Sigmoid colon (tissue), 6 donors: ENCODE measurements at regions not wholly inside any gene's neighbourhood (a gene's known extent, or its start where the extent isn't known, plus 50 kb on each side); places are given as distances from the start of the nearest gene placed in this dataset.

Source experiments
- DNase-seq: peaks from one replicate; pipeline ENCODE4 v3.0.0-alpha.2; 2019
- H3K27ac ChIP-seq, 4 donors: fragments of 200-600 bp; sonication (generic); one replicate each; pipeline ENCODE4 v1.5.1; 2016 to 2019; ENCODE audit warnings: mild to moderate bottlenecking in 1 of 4
- H3K27me3 ChIP-seq, 3 donors: fragments of 200-600 bp; sonication (generic); one replicate each; pipeline ENCODE4 v1.5.1; 2019; ENCODE audit warnings: mild to moderate bottlenecking in 1 of 3
- H3K36me3 ChIP-seq, 4 donors: fragments of 200-600 bp; sonication (generic); one replicate each; pipeline ENCODE4 v1.5.1; 2016 to 2019
- H3K4me1 ChIP-seq, 4 donors: fragments of 200-600 bp; sonication (generic); one replicate each; pipeline ENCODE4 v1.5.1; 2017 to 2019
- H3K4me3 ChIP-seq, 4 donors: fragments of 200-600 bp; sonication (generic); one replicate each; pipeline ENCODE4 v1.5.1; 2017 to 2019; ENCODE audit warnings: mild to moderate bottlenecking in 2 of 4, moderate library complexity in 1 of 4
- H3K9me3 ChIP-seq, 4 donors: fragments of 200-600 bp in 3 of 4; sonication (generic) in 3 of 4; one replicate each; pipeline versions ENCODE4 v1.5.1 to v1.6.1; 2013 to 2019
- CTCF ChIP-seq, 4 experiments: fragments of 450-650 bp in 3 of 4; fragments of 200-600 bp in 1 of 4; IDR thresholded peaks; one replicate each; pipeline ENCODE4 v1.5.1; 2016 to 2019; ENCODE audit warnings: antibody characterized with exemption in 4 of 4, mild to moderate bottlenecking in 3 of 4, moderate library complexity in 2 of 4
- EP300 ChIP-seq, 4 donors: sonication (generic); formaldehyde crosslinking; IDR thresholded peaks; one replicate each; pipeline ENCODE4 v1.6.1; 2017; ENCODE audit warnings: antibody characterized with exemption in 4 of 4
- POLR2A ChIP-seq, 2 donors: fragments of 450-650 bp; IDR thresholded peaks; one replicate each; pipeline ENCODE4 v1.6.1; 2016; ENCODE audit warnings: antibody characterized with exemption in 2 of 2, mild to moderate bottlenecking in 2 of 2, moderate library complexity in 2 of 2
- POLR2AphosphoS5 ChIP-seq, 4 donors: sonication (generic); formaldehyde crosslinking; IDR thresholded peaks; one replicate each; pipeline ENCODE4 v1.6.1; 2017; ENCODE audit warnings: antibody characterized with exemption in 4 of 4
- WGBS, 2 donors: extraction: QIAGEN DNeasy Blood & Tissue Kit; methylation state at CpG; one replicate each; pipeline ENCODE4 v1.1.7; 2013; 5-methylcytosine and 5-hydroxymethylcytosine counted together
- intact Hi-C: fragments of 100-400 bp; cut with DNase I; formaldehyde crosslinking; loops from one replicate; pipeline ENCODE4 v1.15.1; 2023
- donor health status: healthy with polysubstance abuse.
- donor health status: healthy.

GRCh38 chr6:106886922-106887797 lies 87.4 kb downstream of the CD24 start:
- TF ChIP-seq POLR2AphosphoS5 (IDR thresholded peaks at IDR 0.05) (no peak), CTCF (IDR thresholded peaks at IDR 0.05) (no peak), EP300 (IDR thresholded peaks at IDR 0.05) (no peak), POLR2A (IDR thresholded peaks at IDR 0.05) (no peak)
- Histone ChIP-seq H3K36me3 (no peaks in the 10 kb centered on the region), H3K27ac (no peak overlapping the region), H3K4me3 (no peak overlapping the region), H3K4me1 (no peaks in the 10 kb centered on the region), H3K27me3 (no peaks in the 10 kb centered on the region), H3K9me3 (no peaks in the 10 kb centered on the region)
- intact Hi-C loops = no loop called here
- DNase-seq = no peak
- WGBS, 2 donors = 40 to 62% methylated on average over 8 of the region's 8 CpGs

DNA sequence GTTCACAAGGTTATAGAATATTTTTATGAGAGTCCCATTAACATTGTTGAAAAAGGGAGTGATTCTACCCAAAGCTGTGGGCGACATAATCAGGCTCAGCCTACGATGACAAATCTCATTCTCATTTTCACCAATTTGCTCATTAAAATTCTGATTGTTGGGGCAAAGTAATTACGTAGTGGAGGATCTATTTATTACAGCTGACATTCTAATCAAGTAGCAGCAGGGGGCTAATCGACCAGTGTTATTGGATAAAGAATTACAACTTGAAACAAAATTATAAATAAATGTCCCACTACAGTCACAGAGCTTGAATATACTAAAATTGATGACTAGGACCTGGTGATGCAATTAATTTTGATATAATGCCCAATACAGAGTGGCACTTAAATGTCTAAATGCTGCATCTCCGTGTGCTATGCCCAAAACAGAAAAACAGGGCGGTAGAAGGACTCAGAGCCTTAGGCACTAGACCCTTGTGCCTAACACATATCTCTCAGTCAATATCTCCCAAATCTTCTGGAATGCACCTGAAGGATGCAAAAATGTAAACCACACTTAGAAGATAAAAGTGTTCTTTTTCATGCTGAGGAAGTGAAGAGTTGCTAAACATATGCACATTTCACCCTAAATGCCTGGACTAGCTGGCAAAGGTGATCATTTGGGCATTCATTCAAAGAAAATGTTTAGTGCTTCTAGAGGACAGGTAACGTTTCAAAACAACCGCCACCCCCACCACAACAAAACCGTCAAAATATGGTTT lies 88.3 kb downstream of the CD24 start:
- DNase-seq = no peak
- 66 to 71% methylated on average over 9 of the region's 9 CpGs for WGBS, 2 donors
- intact Hi-C loops = no loop called here
- Histone ChIP-seq H3K27me3 (no peaks in the 10 kb centered on the region), H3K36me3 (no peaks in the 10 kb centered on the region), H3K9me3 (no peaks in the 10 kb centered on the region), H3K27ac (no peak overlapping the region), H3K4me1 (no peaks in the 10 kb centered on the region), H3K4me3 (no peak overlapping the region)
- TF ChIP-seq POLR2AphosphoS5 (IDR thresholded peaks at IDR 0.05) = no peak

GRCh38 chr6:106885679-106886078 lies 88.8 kb downstream of the CD24 start:
- no peaks in the 10 kb centered on the region for H3K4me1 ChIP-seq
- WGBS, 2 donors = 31 to 66% methylated on average over 4 of the region's 4 CpGs
- DNase-seq = no peak
- intact Hi-C loops = no loop called here
- H3K36me3 ChIP-seq = no peaks in the 10 kb centered on the region
- TF ChIP-seq POLR2A (IDR thresholded peaks at IDR 0.05) (no peak), CTCF (IDR thresholded peaks at IDR 0.05) (no peak), POLR2AphosphoS5 (IDR thresholded peaks at IDR 0.05) (no peak), EP300 (IDR thresholded peaks at IDR 0.05) (no peak)
- no peaks in the 10 kb centered on the region for H3K27me3 ChIP-seq
- no peaks in the 10 kb centered on the region for H3K9me3 ChIP-seq
- H3K4me3 ChIP-seq = no peak overlapping the region
- H3K27ac ChIP-seq = no peak overlapping the region

- DNase-seq = no peak
- intact Hi-C loops = no loop called here
- Histone ChIP-seq H3K27me3 (no peaks in the 10 kb centered on the region), H3K36me3 (no peaks in the 10 kb centered on the region), H3K9me3 (no peaks in the 10 kb centered on the region), H3K4me3 (no peak overlapping the region), H3K27ac (no peak overlapping the region), H3K4me1 (no peaks in the 10 kb centered on the region)
- TF ChIP-seq CTCF (IDR thresholded peaks at IDR 0.05) (no peak), EP300 (IDR thresholded peaks at IDR 0.05) (no peak), POLR2A (IDR thresholded peaks at IDR 0.05) (no peak), POLR2AphosphoS5 (IDR thresholded peaks at IDR 0.05) (no peak)
- WGBS, 2 donors = 91 to 93% methylated on average over 6 of the region's 6 CpGs
Observed at GRCh38 chr6:106884576-106884975, 90.0 kb downstream of the CD24 start.

DNA sequence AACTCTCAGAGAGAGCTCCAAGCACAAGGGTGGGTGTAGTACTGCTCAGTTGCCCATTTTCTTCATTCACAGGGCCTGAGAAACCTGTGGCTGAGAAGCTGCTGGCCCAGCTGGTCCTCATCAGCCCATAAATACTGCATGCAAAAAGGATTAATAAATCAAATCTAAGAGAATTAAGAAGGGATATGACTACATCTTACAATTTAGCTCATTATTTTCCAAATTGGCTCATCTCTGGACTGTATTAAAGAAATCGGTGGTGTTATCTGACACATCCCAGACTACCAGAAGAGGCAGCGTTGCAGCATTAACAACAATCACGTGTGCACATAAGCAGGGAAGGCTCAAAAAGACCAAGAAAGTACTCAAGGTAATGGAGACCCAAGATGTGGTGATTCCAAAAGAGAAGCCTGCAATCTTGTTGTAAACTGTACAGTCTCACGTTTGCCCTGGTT lies 90.7 kb downstream of the CD24 start:
- Histone ChIP-seq H3K27me3 (no peaks in the 10 kb centered on the region), H3K36me3 (no peaks in the 10 kb centered on the region), H3K4me3 (no peak overlapping the region), H3K27ac (no peak overlapping the region), H3K4me1 (no peaks in the 10 kb centered on the region), H3K9me3 (no peaks in the 10 kb centered on the region)
- 66 to 68% methylated on average over 4 of the region's 4 CpGs for WGBS, 2 donors
- intact Hi-C loops = no loop called here
- TF ChIP-seq POLR2AphosphoS5 (IDR thresholded peaks at IDR 0.05) (no peak), CTCF (IDR thresholded peaks at IDR 0.05) (no peak), POLR2A (IDR thresholded peaks at IDR 0.05) (no peak), EP300 (IDR thresholded peaks at IDR 0.05) (no peak)
- no peak for DNase-seq
